Fibroblast of skin of left quadriceps (primary cell): ENCODE measurements at regions not wholly inside any gene's neighbourhood (a gene's known extent, or its start where the extent isn't known, plus 50 kb on each side); places are given as distances from the start of the nearest gene placed in this dataset.

Experiments used
- DNase-seq, 2 experiments: peaks; one replicate each; pipeline ENCODE4 v3.0.0-alpha.2; 2013; ENCODE audit warnings: low read depth in 2 of 2

DNA sequence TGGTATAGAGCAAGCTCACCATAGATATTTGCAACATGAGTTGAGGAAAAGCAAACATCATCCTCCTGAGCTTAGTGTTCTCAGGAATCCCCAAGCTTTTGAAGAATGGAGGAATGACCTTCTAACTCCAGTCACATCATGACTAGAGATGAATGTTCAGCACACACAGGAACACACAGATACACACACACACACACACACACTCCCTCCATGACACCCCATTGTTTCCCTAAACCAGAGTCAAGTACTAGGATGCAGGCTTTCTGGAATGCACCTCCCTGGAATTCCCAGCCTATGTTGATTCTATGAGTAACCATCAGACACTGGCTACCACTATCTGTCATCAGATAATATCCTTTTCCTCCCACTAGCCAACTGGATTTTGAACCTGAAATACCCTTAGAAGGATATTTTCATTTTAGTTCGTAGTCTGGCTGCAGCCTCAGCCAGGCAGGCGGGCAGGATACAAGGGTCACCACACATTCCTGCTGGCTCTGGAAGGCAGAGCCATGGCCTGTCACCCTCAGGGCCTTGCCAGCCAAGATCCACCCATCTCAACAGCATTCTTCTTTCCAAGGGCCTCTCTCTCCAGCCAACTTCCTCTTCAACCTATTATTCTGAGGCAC lies 162.4 kb downstream of the FOXO1 start:
- DNase-seq: peak; percentile 14 to 20

DNA sequence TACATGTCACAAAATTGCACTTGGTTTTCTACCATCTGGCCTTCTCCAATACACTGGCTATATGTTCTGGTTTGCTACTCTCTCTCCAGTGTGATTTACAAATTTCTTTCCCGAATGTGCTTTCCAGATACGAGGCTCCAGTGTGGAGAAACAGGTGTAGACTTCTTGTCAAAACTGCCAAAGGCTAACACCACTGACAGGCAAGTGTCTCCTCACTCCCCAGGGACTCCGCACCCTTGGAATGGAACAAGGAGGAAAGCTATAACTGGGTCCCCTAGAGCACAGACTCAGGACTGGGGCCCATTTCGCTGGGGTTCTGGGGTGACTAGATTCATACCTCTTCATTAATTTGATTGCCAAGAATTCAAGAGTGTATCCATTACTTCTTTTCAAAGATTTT lies 161.8 kb downstream of the FOXO1 start:
- DNase-seq: no peak

DNA sequence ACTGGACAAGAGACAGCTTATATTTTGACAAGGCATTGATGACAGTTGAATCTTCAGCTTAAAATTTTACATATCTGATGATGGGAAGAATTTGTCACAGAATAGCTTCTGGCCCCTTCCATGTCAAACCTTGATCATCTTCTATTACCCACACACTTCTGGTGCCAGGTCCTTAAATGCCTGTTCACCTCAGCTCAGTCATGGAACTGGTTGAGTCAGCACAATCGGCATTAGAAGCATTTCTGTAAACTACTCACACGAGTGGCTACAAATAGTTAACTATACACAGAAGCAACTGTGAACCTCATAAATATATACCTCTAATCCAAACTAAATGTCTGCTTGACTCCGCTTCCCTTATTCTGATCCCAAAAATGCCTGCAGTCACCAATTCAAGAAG lies 161.2 kb downstream of the FOXO1 start:
- no peak for DNase-seq
